HCT116 (cell line): ENCODE measurements at regions not wholly inside any gene's neighbourhood (a gene's known extent, or its start where the extent isn't known, plus 50 kb on each side); places are given as distances from the start of the nearest gene placed in this dataset.

Experiments
- ATAC-seq: fragments of 200-7000 bp; cut with Tn5 transposase; 2 replicates; pipeline ENCODE4 v1.9.1; 2020; ENCODE audit warnings: mild to moderate bottlenecking, moderate library complexity
- BruUV-seq: library from RNA; stranded (reverse); fragments of 400-500 nt; replicated peaks from 2 replicates; lab custom pipeline; 2021; lab: Mats Ljungman, UMichigan
- CTCF ChIA-PET: fragments of 300-600 bp; sonication (Branson Sonifier 250); formaldehyde crosslinking; loops from one replicate; lab custom pipeline; 2021; ENCODE audit warnings: antibody characterized with exemption; lab: Charles Lee
- POLR2A ChIA-PET: fragments of 300-600, 350-600 bp; sonication (Branson Sonifier 250); formaldehyde crosslinking; loops from one replicate; lab custom pipeline; 2021; ENCODE audit warnings: antibody characterized with exemption; lab: Charles Lee
- RAD21 ChIA-PET, 2 experiments: fragments of 300-600 bp; sonication (Branson Sonifier 250); formaldehyde crosslinking; loops; one replicate each; lab custom pipeline; 2023; ENCODE audit warnings: low total read pairs in 2 of 2; ENCODE audit not compliant: uncharacterized antibody in 2 of 2, unreplicated experiment in 2 of 2, low non-redundant PET in 1 of 2; lab: Charles Lee
- DNase-seq: peaks from one replicate; pipeline ENCODE4 v3.0.0-alpha.2; 2010; ENCODE audit warnings: low read depth, low spot score
- H2AFZ ChIP-seq: fragments of 200-600 bp; shearing (Covaris generic), sonication (generic); 2 replicates; pipeline ENCODE4 v1.6.1; 2017; ENCODE audit warnings: low read depth, mixed run types, mixed read lengths, antibody characterized with exemption, low read length; ENCODE audit not compliant: poor library complexity, severe bottlenecking
- H3K27ac ChIP-seq: 2 replicates; pipeline ENCODE4 v1.5.1; 2012; ENCODE audit warnings: low read depth, low read length
- H3K27me3 ChIP-seq: fragments of 200-600 bp; sonication (generic); 2 replicates; pipeline ENCODE4 v1.6.1; 2016; ENCODE audit warnings: mixed run types, low read length, mixed read lengths; ENCODE audit not compliant: insufficient read depth
- H3K36me3 ChIP-seq, 2 experiments: fragments of 200-500 bp in 1 of 2; fragments of 200-600 bp in 1 of 2; sonication (Bioruptor generic) in 1 of 2; sonication (generic) in 1 of 2; 2 replicates each; pipeline versions ENCODE4 v1.5.1 to v1.6.1; 2014 to 2016; ENCODE audit warnings: low read length in 2 of 2, inconsistent platforms in 1 of 2, mixed read lengths in 1 of 2, mixed run types in 1 of 2; ENCODE audit not compliant: insufficient read depth in 2 of 2, control insufficient read depth in 1 of 2
- H3K4me1 ChIP-seq, 2 experiments: fragments of 200-600 bp in 1 of 2; sonication (generic) in 1 of 2; 2 replicates each; pipeline versions ENCODE4 v1.5.1 to v1.6.1; 2012 to 2017; ENCODE audit warnings: low read length in 2 of 2, inconsistent platforms in 1 of 2, mild to moderate bottlenecking in 1 of 2, mixed read lengths in 1 of 2, mixed run types in 1 of 2, moderate library complexity in 1 of 2; ENCODE audit not compliant: insufficient read depth in 2 of 2, control insufficient read depth in 1 of 2
- H3K4me2 ChIP-seq: fragments of 200-600 bp; sonication (generic); 2 replicates; pipeline ENCODE4 v1.6.1; 2017; ENCODE audit warnings: mixed run types, low read length, mixed read lengths
- H3K4me3 ChIP-seq, 2 experiments: fragments of 200-600 bp in 1 of 2; sonication (generic) in 1 of 2; replicated peaks in 1 of 2; 2 replicates each; pipeline ENCODE4 v1.5.1; 2011 to 2016; ENCODE audit warnings: low read length in 2 of 2, control low read depth in 1 of 2, low read depth in 1 of 2, mild to moderate bottlenecking in 1 of 2, mixed read lengths in 1 of 2, mixed run types in 1 of 2
- H3K79me2 ChIP-seq: fragments of 200-600 bp; sonication (generic); 2 replicates; pipeline ENCODE4 v1.6.1; 2017; ENCODE audit warnings: mild to moderate bottlenecking, mixed run types, low read length, moderate library complexity, mixed read lengths; ENCODE audit not compliant: insufficient read depth
- H3K9ac ChIP-seq: fragments of 200-600 bp; sonication (generic); 2 replicates; pipeline ENCODE4 v1.6.1; 2016; ENCODE audit warnings: low read length, mixed read lengths
- H3K9me2 ChIP-seq: fragments of 200-600 bp; sonication (generic), shearing (Covaris generic); 2 replicates; pipeline ENCODE4 v1.6.1; 2017; ENCODE audit warnings: mixed run types, mild to moderate bottlenecking, moderate library complexity; ENCODE audit not compliant: insufficient read depth
- H3K9me3 ChIP-seq, 2 experiments: fragments of 200-500 bp in 1 of 2; fragments of 200-600 bp in 1 of 2; sonication (Bioruptor generic) in 1 of 2; sonication (generic) in 1 of 2; 2 replicates each; pipeline ENCODE4 v1.6.1; 2014 to 2017; ENCODE audit warnings: low read length in 2 of 2, mixed read lengths in 2 of 2, inconsistent platforms in 1 of 2, low read depth in 1 of 2, mild to moderate bottlenecking in 1 of 2, mixed run types in 1 of 2, moderate library complexity in 1 of 2; ENCODE audit not compliant: control insufficient read depth in 1 of 2, insufficient read depth in 1 of 2
- H4K20me1 ChIP-seq: fragments of 200-600 bp; sonication (generic), shearing (Covaris generic); 2 replicates; pipeline ENCODE4 v1.6.1; 2017; ENCODE audit warnings: mixed run types, mild to moderate bottlenecking, moderate library complexity; ENCODE audit not compliant: insufficient read depth
- CEBPB ChIP-seq: IDR thresholded peaks from 2 replicates; pipeline ENCODE4 v1.6.1; 2012; ENCODE audit warnings: low read depth
- EZH2 ChIP-seq: fragments of 200-600 bp; sonication (generic); IDR thresholded peaks from 2 replicates; pipeline ENCODE4 v1.6.1; 2017; ENCODE audit warnings: antibody characterized with exemption, mixed run types
- POLR2AphosphoS5 ChIP-seq: IDR thresholded peaks from 2 replicates; pipeline ENCODE4 v1.6.1; 2011; ENCODE audit warnings: mild to moderate bottlenecking, low read depth, low read length, moderate library complexity
- YY1 ChIP-seq: IDR thresholded peaks from 2 replicates; pipeline ENCODE4 v1.6.1; 2011; ENCODE audit warnings: low read length, low read depth, moderate library complexity, mild to moderate bottlenecking; ENCODE audit not compliant: insufficient replicate concordance; ENCODE audit errors: extremely low read depth
- ZNF274 ChIP-seq: fragments of 200-500 bp; sonication (Bioruptor generic); IDR thresholded peaks from 2 replicates; pipeline ENCODE4 v1.6.1; 2014; ENCODE audit warnings: mild to moderate bottlenecking, low read depth, low read length, inconsistent platforms
- intact Hi-C: fragments of 100-400 bp; cut with micrococcal nuclease; formaldehyde crosslinking; loops from 2 replicates; pipeline ENCODE4 v1.10.0; 2022

DNA sequence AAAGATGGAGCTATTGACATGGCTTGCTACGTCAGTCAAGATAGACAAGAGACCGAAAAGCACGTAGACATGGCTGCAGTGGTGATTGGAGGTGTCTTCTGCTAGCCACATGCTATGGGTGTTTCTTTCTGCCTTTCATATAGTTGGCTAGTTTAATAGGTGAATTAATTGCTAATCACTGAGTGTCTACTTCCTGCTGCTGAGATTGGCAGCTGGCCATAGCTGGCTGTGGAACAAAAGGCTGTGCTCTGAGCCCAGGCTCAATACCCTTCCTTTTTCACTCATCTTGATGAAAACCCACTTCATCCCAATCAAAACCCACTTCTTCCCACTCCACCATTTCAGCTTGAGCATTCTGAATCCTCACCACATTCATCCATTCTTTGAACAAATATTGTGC, 221.4 kb upstream of the MAF start:
- no peak overlapping the region for H2AFZ ChIP-seq
- ChIA-PET POLR2A (no interaction called here), RAD21 (no interaction called here)
- H3K9me2 ChIP-seq: no peaks in the 10 kb centered on the region
- H3K27ac ChIP-seq: no peak overlapping the region
- H4K20me1 ChIP-seq: no peaks in the 10 kb centered on the region
- no peaks in the 10 kb centered on the region for H3K4me1 ChIP-seq
- no TSS peak for BruUV-seq
- H3K4me3 ChIP-seq: no peak overlapping the region
- no peak overlapping the region for H3K9ac ChIP-seq
- H3K4me2 ChIP-seq: no peak overlapping the region
- intact Hi-C loops: no loop called here
- H3K9me3 ChIP-seq: peaks cover 45 to 53% of the 10 kb centered on the region in 2 experiments; a peak in 2 of 4 replicates
- DNase-seq: no peak
- no peaks in the 10 kb centered on the region for H3K79me2 ChIP-seq
- H3K36me3 ChIP-seq: no peaks in the 10 kb centered on the region
- TF ChIP-seq ZNF274 (no peak), CEBPB (no peak), YY1 (no peak), EZH2 (no peak)
- TF ChIP-seq, all 23 proteins: peak for 0
- ATAC-seq: no peak
- H3K27me3 ChIP-seq: no peaks in the 10 kb centered on the region
- CTCF ChIA-PET: no interaction called here

- no peak for TF ChIP-seq ZNF274
- no peak for TF ChIP-seq POLR2AphosphoS5
- POLR2A ChIA-PET: no interaction called here
- H3K4me3 ChIP-seq: no peak overlapping the region
Observed at GRCh38 chr16:79816081-79816497, 215.6 kb upstream of the MAF start.

More at GRCh38 chr16:79816081-79816497, 215.6 kb upstream of the MAF start:
- no peak overlapping the region for H2AFZ ChIP-seq
- no peaks in the 10 kb centered on the region for H3K79me2 ChIP-seq
- no peak overlapping the region for H3K9ac ChIP-seq
- RAD21 ChIA-PET: no interaction called here
- H3K4me1 ChIP-seq: no peaks in the 10 kb centered on the region
- peaks cover 52 to 57% of the 10 kb centered on the region in 2 experiments; a peak in 2 of 4 replicates for H3K9me3 ChIP-seq
- no peaks in the 10 kb centered on the region for H3K27me3 ChIP-seq
- ATAC-seq (no peak), DNase-seq (no peak)
- H3K36me3 ChIP-seq: no peaks in the 10 kb centered on the region
- intact Hi-C loops: no loop called here
- BruUV-seq: no TSS peak
- H4K20me1 ChIP-seq: no peaks in the 10 kb centered on the region
- no peak overlapping the region for H3K27ac ChIP-seq
- CTCF ChIA-PET: no interaction called here
- no peaks in the 10 kb centered on the region for H3K9me2 ChIP-seq
- no peak overlapping the region for H3K4me2 ChIP-seq
